ENCODE measurements at regions not wholly inside any gene's neighbourhood (a gene's known extent, or its start where the extent isn't known, plus 50 kb on each side); places are given as distances from the start of the nearest gene placed in this dataset.

DNA sequence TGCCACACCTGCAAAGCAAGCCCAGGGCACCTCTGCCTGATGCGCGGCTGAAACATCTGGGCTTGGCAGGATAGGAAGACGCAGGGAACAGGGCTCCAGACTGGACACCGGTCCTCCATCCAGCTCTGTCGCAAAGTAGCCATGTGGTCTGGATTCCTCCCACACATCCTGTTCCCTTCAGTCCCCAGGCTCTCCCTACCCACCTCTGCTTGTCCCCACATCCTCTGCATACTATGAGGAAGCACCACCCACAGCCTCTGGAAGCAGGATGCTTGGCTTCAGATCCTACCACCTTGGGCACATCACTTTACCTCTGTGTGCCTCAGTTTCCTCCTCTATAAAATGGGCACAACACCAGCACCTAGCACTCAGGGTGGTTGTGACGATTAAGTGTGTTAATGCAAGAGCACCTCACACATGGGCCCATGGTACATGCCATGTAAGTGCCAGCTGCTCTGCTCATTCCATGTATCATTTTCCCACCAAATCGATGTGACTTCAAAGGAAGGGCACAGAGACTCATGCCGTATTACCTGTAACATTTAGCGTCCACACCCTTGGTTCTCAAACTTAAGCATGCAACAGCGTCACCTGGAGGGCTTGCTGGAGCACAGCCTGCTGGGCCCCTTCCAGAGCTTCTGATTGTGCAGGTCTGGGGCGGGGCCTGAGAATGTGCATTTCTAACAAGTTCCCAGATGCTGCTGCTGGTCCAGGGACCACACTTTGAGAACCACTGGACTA, 138.6 kb upstream of the SDK2 start (continued):
- TF ChIP-seq, protein P1, sequence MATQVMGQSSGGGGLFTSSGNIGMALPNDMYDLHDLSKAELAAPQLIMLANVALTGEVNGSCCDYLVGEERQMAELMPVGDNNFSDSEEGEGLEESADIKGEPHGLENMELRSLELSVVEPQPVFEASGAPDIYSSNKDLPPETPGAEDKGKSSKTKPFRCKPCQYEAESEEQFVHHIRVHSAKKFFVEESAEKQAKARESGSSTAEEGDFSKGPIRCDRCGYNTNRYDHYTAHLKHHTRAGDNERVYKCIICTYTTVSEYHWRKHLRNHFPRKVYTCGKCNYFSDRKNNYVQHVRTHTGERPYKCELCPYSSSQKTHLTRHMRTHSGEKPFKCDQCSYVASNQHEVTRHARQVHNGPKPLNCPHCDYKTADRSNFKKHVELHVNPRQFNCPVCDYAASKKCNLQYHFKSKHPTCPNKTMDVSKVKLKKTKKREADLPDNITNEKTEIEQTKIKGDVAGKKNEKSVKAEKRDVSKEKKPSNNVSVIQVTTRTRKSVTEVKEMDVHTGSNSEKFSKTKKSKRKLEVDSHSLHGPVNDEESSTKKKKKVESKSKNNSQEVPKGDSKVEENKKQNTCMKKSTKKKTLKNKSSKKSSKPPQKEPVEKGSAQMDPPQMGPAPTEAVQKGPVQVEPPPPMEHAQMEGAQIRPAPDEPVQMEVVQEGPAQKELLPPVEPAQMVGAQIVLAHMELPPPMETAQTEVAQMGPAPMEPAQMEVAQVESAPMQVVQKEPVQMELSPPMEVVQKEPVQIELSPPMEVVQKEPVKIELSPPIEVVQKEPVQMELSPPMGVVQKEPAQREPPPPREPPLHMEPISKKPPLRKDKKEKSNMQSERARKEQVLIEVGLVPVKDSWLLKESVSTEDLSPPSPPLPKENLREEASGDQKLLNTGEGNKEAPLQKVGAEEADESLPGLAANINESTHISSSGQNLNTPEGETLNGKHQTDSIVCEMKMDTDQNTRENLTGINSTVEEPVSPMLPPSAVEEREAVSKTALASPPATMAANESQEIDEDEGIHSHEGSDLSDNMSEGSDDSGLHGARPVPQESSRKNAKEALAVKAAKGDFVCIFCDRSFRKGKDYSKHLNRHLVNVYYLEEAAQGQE (IDR thresholded peaks at IDR 0.05; ENCODE audit: borderline replicate concordance): peak; percentile 22; the same call in 1 of the 2 replicates
- TF ChIP-seq, protein P1 (CRISPR knock-in tag; IDR thresholded peaks at IDR 0.05; ENCODE audit: low read depth): no peak
- TF ChIP-seq SMARCA5 (IDR thresholded peaks at IDR 0.05): 0 out of 2 replicates have a peak, but pooled peaks have one; percentile 52
- peak in 1 of 2 experiments; percentile 51; a peak in 2 of 4 replicates for TF ChIP-seq RAD21 (CRISPR knock-in tag; conservative IDR thresholded peaks at IDR 0.05 in 1 of 2, IDR thresholded peaks at IDR 0.05 in 1 of 2)
- TF ChIP-seq NFE2 (IDR thresholded peaks at IDR 0.05; ENCODE audit: low read depth): no peak
- TF ChIP-seq RBM25 (IDR thresholded peaks at IDR 0.05; ENCODE audit: low read depth, low read length, severe bottlenecking): peak; percentile 7
- TF ChIP-seq BRCA1 (IDR thresholded peaks at IDR 0.05): no peak
- no peak for TF ChIP-seq BRCA1 (CRISPR knock-in tag; IDR thresholded peaks at IDR 0.05)
- no peak for TF ChIP-seq NFATC3 (IDR thresholded peaks at IDR 0.05)
- TF ChIP-seq SRSF9 (IDR thresholded peaks at IDR 0.05; ENCODE audit: borderline replicate concordance, low read depth, low read length): no peak
- no peak for TF ChIP-seq ZNF551 (CRISPR knock-in tag; IDR thresholded peaks at IDR 0.05)
- no peak for TF ChIP-seq SRSF1 (IDR thresholded peaks at IDR 0.05; ENCODE audit: low read depth, low read length)
